Lower lobe of right lung (tissue), 2 donors: ENCODE measurements at regions not wholly inside any gene's neighbourhood (a gene's known extent, or its start where the extent isn't known, plus 50 kb on each side); places are given as distances from the start of the nearest gene placed in this dataset.
A peak's percentile ranks its signal among the peaks of the same experiment; 100 is the strongest.
"Not testable (repeated sequence)": the region's sequence is repeated elsewhere in the genome, so short reads cannot be mapped to it uniquely, and the experiment has no call there.

Source experiments
- ATAC-seq, 2 donors: fragments of 200-7000 bp; cut with Tn5 transposase; one replicate each; pipeline ENCODE4 v1.9.1; 2020 to 2022; ENCODE audit warnings: mild to moderate bottlenecking in 2 of 2, moderate library complexity in 2 of 2
- DNase-seq: peaks from one replicate; pipeline ENCODE4 v3.0.0-alpha.2; 2020
- H3K27ac ChIP-seq: fragments of 200-600 bp; one replicate; pipeline ENCODE4 v1.8.0; 2022
- H3K27me3 ChIP-seq: fragments of 200-600 bp; one replicate; pipeline ENCODE4 v1.8.0; 2022; ENCODE audit warnings: low read depth
- H3K36me3 ChIP-seq: fragments of 200-600 bp; one replicate; pipeline ENCODE4 v1.8.0; 2022; ENCODE audit warnings: mild to moderate bottlenecking
- H3K4me1 ChIP-seq: fragments of 200-600 bp; one replicate; pipeline ENCODE4 v1.8.0; 2022
- H3K4me3 ChIP-seq: fragments of 200-600 bp; one replicate; pipeline ENCODE4 v1.8.0; 2022; ENCODE audit warnings: mild to moderate bottlenecking
- H3K9me3 ChIP-seq: fragments of 200-600 bp; one replicate; pipeline ENCODE4 v1.8.0; 2022
- CTCF ChIP-seq: fragments of 200-600 bp; IDR thresholded peaks from one replicate; pipeline ENCODE4 v1.8.0; 2022; ENCODE audit warnings: antibody characterized with exemption, mild to moderate bottlenecking
- intact Hi-C: fragments of 100-400 bp; cut with DNase I; formaldehyde crosslinking; loops from one replicate; pipeline ENCODE4 v1.11.0; 2022
- donor health status: DM: no; HTN: yes; CAD: no; lungs with severe emphysema.

DNA sequence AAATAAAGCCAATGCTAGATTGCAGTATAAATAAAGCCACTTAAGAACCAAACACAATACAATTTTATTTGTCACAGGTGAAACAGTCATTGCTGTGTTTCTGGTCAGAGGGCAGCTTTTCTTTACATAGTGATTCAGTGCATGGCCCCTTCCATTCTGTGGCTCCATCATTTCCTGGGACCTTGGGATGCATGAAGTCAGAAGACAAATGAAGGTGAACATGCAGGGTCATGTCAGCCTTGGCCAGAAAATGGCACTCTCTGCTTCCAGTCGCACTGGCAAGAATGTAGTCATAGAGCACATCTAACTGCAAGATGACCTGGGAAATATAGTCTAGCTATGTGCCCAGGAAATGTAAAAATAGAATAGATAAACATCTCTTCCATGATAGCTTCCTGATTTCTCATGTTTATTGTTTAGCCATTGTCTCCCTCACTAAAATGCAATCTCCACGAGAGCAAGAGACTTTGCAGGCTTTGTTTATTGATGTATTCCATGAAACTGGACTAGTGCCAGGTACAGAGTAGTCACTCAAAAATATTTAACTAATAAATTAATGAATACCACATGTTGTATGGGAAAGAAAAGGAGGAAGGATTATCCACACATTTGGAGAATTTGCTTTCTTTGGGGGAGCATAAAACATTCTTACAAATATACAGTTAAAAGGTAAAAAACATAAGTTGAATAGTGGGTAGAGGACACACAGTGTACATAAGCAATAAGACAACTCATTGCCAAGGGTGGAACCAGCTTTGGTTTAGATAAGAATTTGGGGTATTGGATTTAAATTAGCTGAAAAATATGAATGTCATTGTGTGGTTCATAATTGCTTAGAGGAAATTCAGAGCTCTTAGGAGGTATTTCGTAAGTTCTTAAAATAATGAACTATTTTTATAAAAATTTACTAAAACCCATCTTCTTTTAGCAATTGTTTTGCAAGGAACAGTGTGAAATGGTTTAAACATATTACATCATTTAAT lies 343.8 kb downstream of the PID1 start:
- Histone ChIP-seq H3K27ac (no peak overlapping the region), H3K27me3 (no peaks in the 10 kb centered on the region), H3K4me3 (no peak overlapping the region), H3K4me1 (no peaks in the 10 kb centered on the region), H3K36me3 (no peaks in the 10 kb centered on the region), H3K9me3 (no peaks in the 10 kb centered on the region)
- intact Hi-C loops: no loop called here
- DNase-seq (no peak), ATAC-seq (no peak)
- no peak for TF ChIP-seq CTCF

DNA sequence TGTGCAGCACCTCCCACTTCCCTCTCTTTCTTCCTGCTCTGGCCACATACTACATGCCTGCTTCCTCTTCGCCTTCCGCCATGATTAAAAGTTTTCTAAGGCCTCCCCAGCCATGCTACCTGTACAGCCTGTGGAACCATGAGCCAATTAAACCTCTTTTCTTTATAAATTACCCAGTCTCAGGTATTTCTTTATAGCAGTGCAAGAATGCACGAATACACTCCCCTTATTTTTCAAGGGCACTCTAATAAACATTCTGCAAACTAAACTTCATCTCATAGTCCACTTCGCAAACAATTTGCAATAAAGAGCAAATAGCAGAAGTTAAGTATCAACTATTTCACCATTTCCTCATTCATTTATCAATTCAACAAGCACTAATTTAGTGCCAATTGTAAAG lies 351.3 kb downstream of the PID1 start:
- H3K9me3 ChIP-seq: no peaks in the 10 kb centered on the region
- no peak for DNase-seq
- H3K4me3 ChIP-seq: no peak overlapping the region
- TF ChIP-seq CTCF: no peak
- H3K36me3 ChIP-seq: no peaks in the 10 kb centered on the region
- peaks cover 16% of the 10 kb centered on the region for H3K4me1 ChIP-seq
- peak overlapping the region; percentile 2 for H3K27ac ChIP-seq
- ATAC-seq: peak; percentile 59 to 85
- H3K27me3 ChIP-seq: no peaks in the 10 kb centered on the region
- intact Hi-C loops: no loop called here

DNA sequence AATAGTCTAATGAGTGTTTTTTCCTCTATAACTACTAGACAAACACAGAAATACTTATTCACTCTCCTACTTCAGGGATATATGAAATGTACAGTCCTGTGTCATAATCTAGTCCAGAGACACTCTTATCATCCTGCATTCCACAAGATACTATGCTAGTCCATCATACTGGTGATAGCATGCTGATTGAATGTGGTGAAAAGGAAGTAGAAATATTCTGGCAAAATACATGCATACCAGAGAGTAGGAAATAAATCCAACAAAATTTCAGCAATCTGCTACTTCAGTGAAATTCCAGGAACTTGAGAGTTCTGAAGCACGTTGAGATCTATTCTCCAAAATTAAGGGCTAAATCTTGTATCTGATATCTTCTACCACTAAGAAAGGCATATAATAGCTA lies 353.9 kb downstream of the PID1 start:
- intact Hi-C loops: no loop called here
- peaks cover 16% of the 10 kb centered on the region for H3K4me1 ChIP-seq
- ATAC-seq (peak; percentile 37 to 61), DNase-seq (no peak)
- no peaks in the 10 kb centered on the region for H3K36me3 ChIP-seq
- no peak overlapping the region for H3K4me3 ChIP-seq
- TF ChIP-seq CTCF: no peak
- H3K27me3 ChIP-seq: no peaks in the 10 kb centered on the region
- no peaks in the 10 kb centered on the region for H3K9me3 ChIP-seq
- peak overlapping the region; percentile 37 for H3K27ac ChIP-seq

DNA sequence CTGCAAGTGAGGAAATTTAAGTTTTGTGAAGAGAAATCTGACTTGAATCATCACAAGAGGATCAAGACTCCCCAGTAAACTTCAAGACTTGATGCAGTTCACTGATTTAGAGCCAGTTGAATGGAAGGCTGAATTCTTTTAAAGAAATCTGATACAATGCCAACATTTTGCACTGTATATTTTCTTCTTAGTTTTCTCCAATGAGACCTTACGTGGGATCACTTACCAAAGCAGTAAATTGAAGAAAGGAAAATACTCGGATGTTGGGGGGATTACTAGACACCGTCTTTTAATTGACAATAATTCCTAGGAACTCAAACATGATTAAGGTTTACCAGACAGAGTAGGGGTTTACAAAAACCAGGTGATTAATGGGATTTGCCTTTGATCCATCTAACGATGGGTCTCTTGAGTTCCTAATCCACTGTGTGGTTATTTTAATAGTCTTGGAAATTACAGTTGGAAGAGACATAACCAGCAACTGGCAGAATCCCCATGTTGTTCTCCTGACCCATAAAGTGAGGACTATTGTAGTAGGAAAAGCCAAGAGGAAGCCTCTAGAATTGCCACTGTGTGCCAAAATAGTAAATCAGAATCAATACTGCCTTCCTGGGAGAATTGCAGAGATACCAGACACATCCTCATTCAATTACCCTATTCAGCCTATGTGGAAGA lies 354.5 kb downstream of the PID1 start:
- Histone ChIP-seq H3K9me3 (no peaks in the 10 kb centered on the region), H3K4me1 (peaks cover 16% of the 10 kb centered on the region), H3K27me3 (no peaks in the 10 kb centered on the region), H3K36me3 (no peaks in the 10 kb centered on the region), H3K27ac (no peak overlapping the region), H3K4me3 (no peak overlapping the region)
- intact Hi-C loops: no loop called here
- DNase-seq (no peak), ATAC-seq (no peak)
- no peak for TF ChIP-seq CTCF

DNA sequence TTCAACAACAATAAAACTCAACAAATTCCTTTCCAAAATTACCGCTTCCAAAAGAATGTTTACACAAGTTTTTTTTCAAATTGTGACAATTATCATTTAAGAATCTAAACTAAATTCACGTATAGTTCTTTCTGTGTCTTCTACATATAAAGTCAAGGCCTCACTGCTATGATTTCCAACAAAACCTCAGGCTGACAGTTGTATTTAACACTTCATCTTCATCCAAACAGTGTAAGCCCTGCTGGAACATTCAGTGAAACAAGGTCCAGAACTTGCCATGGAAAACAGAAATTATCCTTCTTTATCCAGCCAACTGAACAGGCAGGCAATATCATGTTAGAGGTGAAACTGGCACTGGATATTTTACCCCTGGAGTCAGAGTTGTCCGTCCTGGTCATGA lies 357.9 kb downstream of the PID1 start:
- DNase-seq: no peak
- Histone ChIP-seq H3K4me1 (peaks cover 12% of the 10 kb centered on the region), H3K4me3 (no peak overlapping the region), H3K9me3 (no peaks in the 10 kb centered on the region), H3K36me3 (no peaks in the 10 kb centered on the region), H3K27me3 (no peaks in the 10 kb centered on the region), H3K27ac (no peak overlapping the region)
- ATAC-seq: no peak
- TF ChIP-seq CTCF: no peak
- intact Hi-C loops: no loop called here

DNA sequence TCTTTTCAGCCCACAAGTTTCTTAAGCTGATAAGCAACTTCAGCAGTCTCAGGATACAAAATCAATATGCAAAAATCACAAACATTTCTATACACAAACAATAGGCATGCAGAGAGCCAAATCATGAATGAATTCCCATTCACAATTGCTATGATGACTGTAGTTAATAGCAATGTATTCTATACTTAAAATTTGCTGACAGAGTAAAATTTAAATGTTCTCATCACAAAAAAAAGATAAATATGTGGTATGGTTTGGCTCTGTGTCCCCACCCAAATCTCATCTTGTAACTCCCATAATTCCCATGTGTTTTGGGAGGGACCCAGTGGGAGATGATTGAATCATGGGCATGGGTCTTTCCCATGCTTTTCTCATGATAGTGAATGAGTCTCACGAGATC lies 360.2 kb downstream of the PID1 start:
- DNase-seq, ATAC-seq, H3K27me3 ChIP-seq, H3K27ac ChIP-seq, H3K36me3 ChIP-seq, intact Hi-C loops, H3K4me1 ChIP-seq, H3K9me3 ChIP-seq, H3K4me3 ChIP-seq: not testable (repeated sequence)
